GM21576 (cell line): ENCODE measurements at regions not wholly inside any gene's neighbourhood (a gene's known extent, or its start where the extent isn't known, plus 50 kb on each side); places are given as distances from the start of the nearest gene placed in this dataset.

Experiments
- ATAC-seq: cut with Tn5 transposase; IDR thresholded peaks from one replicate; pipeline ENCODE4 v1.9.1; 2021; ENCODE audit warnings: mild to moderate bottlenecking, moderate library complexity; ENCODE audit not compliant: unreplicated experiment

DNA sequence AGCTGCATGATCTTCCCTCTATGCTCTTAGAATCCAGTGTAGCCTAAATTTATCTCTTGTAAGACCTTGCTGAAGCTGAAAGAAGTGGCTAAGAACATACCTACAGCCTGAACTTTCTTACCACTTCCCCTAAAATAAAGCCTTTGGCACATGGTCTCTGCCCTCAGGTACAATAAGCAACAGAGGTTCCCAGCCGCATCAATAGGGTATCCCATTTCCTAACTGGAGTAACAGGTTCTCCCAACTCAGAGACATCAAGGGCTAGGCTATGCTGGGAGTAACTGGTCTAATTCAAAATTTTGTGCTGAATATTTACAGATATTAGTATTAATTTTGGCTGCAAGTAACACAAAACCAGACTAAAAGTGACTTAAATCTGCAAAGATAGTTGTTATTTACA lies 335.8 kb upstream of the TRPC7 start:
- ATAC-seq = no peak

DNA sequence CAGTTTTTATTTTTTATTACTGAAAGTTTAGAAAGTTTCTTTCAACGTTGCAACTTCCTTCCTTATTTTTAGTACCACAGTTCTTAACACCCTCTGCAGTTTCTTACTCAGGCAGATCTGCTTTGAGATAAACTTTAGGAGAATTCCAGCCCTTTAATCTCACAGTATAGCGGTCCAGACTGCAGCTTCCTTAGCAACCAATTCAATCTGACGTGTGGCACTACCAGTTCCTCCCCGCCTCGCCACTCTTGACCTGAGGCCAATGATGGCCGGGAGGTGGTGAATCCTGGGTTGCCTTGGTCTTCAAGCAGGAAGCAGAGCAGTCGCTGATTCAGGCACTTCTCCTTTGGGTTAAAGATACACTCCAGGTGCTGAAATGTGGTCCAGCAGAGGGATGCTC lies 334.3 kb upstream of the TRPC7 start:
- ATAC-seq = no peak

DNA sequence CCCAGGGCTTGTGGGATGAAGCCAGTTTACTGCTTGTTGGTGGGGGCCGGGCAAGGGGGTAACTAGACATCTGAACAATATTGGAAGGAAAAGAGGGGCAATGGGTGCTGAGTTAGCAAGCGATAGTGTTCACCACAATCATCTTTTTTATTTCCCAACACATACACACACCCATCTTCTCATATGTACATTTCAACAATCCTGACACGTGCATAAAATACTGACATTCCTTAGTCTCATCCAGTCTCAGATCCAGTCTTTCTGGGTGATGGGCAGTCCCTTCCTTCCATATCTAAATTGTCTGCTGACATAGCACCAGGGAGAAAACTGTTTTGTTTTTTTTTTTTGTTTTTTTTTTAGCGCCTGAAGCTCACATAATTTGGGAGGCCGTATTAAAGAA lies 333.6 kb upstream of the TRPC7 start:
- no peak for ATAC-seq

DNA sequence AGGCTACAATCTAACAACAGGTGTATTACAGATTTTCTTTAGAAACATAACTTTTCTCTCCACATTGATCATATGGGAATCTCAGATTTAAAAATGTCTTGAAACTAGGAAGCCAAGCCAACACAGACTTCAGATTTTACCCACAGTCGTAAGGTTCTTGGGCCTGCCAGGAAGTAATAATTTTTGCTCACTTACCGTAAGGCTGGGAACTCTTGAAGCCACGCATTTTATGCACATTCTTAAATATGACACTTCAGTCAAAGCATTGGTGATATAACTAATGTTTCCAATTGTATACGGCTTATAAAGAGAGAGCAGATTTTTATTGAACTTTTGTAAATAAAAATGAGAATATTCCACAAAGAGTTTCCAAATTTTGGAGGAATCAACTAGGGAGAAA lies 328.9 kb upstream of the TRPC7 start:
- no peak for ATAC-seq

DNA sequence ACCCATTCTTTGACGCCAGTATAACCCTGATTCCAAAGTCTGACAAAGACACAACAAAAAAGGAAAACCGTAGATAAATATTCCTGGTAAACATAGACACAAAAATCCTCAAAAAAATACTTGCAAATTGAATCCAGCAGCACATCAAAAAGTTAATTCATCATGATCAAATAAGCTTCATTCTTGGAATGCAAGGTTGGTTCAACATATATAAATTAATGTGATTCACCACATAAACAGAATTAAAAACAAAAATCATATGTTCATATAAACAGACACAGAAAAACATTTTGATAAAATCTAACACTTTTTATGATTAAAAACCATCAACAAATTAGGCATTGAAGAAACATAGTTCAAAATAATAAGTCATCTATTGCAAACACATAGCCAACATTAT lies 324.2 kb upstream of the TRPC7 start:
- no peak for ATAC-seq

DNA sequence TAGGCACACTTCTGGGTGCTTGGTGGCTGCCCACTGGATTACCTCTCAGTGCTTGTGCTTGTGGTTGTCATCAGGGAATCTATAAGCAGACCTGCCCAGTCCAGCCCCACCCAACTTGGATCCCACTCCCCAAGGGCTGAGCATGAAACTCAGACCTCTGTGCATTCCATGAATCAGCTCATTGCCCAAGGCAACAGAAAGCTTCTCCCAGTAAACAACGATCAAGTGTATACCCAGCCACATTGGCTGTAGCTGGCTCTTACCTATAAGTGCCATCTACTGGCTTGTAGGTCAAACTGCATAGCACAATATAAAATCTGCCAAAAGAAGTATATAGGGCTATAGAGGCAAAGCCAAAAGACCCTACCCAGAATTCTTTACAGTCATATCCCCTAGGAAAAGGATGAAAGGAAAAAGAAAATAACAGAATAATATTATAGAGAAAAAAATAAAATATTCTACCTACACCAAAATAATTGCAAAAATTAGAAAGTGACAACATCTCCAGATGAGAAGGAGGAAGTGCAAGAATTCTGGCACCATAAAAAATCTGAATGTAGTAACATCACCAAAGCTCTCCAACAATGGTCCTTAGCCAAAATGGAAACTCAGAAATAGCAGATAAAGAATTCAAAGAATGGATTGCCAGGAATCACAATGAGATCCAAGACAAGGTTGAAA lies 321.0 kb upstream of the TRPC7 start:
- no peak for ATAC-seq

DNA sequence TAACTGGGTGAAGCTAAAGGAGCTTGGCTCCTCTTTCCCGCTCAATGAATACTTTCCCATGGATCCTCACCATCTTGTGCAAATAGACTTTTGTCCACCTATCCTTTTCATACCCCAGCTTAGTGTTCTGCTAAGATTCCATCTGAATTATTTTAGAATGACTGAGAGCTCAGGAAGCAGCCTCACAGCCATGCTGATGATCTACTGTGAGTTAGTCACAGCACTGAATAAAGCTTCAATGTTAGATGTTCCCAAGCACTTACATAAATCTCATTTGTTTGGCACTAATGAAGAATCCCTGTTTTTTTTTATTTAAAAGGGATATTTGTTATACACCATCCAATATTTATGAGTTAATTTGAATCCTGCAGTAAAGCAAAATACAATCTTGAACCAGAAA lies 317.6 kb upstream of the TRPC7 start:
- ATAC-seq = no peak

DNA sequence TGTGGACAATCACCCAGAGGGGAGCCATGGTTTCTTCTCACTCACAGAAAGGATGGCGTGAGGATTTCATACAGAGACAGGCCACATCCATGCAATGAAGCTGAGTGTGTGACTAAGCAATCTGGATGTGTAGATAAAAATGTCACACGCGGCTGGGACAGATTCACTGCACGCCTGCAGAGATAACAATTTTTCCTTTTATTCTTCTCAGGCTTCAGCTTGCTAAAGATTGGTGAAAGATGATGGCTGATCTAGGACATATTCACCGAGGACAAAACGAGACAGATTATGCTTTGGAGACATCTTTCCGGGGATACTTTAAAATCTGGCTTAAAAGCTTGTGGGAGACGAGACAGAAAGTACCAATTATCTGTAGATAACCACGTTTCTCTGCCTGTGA lies 313.9 kb upstream of the TRPC7 start:
- no peak for ATAC-seq

DNA sequence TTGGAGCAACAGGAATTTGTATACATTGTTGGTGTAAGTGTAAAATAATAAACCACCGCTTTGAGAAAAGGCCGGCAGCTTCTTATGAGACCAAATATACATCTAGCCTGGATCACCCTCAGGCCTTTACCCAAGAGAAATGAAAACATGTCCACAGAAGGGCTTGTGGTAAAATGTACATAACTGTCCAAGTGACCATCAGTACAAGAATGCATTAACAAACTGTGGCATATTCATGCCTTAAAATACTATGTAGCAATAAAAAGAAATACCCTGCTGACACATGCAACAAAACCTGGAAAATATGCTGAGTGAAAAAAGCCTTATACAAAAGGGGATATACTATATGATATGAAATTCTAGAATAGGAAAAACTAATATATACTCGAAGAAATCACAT lies 311.9 kb upstream of the TRPC7 start:
- ATAC-seq = no peak

DNA sequence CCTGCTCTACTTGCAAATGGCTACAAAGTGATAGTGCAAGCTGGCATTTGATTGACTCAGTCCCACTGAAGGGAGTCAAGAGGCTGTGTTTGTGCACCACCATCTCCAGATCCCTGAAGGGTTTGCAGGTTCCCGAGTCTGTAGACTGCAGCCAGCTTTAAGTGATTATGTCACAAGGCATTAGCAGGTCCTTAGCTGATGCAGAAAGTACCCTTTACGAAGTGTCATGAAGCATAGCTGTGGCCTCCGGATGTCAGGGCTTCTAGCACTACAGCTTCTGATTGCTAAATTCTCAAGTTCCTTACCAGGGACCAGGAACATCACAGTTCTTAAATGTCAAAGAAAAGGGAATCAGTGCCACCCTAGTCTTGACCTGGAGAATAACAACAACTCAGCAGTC lies 311.3 kb upstream of the TRPC7 start:
- ATAC-seq = no peak

DNA sequence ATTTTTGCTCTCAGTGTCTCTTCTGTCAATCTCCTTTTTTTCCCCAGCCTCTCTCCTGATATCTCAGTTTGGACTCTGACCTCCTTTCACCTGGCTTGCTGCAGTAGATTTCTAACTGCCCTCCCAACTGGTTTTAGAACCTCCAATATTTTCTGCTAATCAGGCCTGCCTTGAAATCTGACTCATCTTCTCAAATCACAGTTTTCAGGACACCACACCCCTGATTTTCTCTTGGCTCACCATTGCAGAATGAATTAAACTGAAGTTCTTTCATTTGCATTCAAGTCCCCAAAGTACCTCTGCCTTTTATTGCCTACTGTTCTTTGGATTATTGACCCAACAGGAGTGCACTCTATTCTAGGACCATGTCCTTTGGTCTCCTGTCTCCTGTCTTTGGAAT lies 310.4 kb upstream of the TRPC7 start:
- ATAC-seq = no peak

DNA sequence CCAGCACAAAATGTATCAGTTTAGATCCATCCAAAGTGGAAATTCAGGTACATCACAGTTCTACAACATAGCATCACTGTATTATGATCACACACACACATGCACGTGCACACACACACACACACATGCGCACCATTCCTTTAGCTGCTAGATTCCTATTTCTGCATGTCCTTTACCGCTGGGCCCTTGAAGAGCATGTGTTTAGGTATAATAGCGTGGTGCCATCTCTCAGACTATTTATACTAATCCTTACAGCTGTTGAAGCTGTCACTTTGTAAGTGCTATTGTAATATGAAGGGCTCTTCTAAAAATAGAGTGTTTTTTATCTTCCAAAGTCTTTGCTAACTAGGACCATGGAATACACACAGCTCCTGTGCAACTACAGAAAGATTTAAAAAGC lies 308.8 kb upstream of the TRPC7 start:
- ATAC-seq = no peak

DNA sequence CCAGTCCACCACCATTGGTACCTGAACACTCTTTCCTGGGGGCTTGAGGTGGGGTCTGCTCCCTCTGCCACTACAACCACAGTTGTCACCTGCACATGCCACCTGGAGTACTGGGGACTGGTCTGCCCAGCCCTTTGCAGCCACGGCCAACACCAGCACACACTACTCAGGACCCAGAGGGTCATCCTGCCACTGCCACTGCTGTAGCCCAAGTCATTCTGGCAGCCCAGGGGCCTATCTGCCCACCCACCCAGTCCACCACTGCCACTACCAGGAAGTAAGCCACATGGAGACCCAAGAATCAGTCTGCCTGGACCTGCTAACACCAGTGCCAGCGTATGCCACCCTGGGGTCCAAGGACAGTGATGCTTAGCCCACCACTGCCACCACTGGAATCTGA lies 302.4 kb upstream of the TRPC7 start:
- no peak for ATAC-seq

DNA sequence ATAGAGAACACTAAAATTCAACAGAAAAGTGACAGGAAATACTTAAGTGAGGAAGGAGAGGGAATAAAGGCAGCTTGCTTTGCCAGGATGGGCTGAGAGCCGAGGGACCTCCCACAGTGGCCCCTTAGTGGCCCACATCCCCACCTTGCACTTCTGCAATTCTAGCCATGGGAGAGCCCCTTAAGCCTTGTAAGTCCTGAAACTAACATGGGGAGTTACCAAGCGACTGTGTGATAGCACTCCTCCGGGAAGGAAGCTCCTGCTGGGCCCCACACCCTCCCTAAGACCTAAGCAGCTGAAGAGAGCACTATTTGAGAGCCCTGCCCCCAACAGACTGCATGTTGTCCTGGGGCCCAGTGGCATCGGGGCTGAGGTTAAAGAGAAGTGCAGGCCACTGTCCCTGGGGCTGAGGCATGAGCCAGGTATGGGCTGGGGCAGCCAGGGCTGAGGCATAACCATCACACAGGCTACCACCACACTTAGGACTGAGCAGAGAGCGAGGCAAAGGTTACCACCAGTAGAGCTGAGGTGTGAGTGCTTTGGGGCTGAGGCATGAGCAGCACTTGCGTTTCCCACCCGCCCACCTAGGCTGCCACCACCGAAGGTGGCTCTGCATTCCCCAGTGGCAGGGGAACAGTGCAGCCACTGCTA lies 301.8 kb upstream of the TRPC7 start:
- ATAC-seq = no peak

DNA sequence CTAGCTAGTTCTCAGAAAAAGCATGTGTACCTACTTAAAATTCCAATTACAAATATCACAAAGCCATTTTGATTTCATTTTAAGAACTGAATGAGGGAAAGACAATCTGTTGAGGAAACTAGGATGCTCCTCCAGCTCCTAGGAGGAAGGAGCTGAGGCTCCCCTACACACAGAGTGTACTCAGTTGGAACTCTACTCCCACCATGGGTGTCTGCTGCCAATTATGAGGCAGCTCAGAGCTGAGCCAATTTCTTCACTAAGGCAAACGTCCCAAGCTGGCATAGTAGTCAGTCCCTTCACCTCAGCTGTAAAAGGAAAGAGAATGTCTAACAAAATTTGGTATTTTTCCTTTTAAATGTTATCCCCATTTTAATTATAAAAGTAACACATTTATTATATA lies 300.0 kb upstream of the TRPC7 start:
- ATAC-seq = no peak

DNA sequence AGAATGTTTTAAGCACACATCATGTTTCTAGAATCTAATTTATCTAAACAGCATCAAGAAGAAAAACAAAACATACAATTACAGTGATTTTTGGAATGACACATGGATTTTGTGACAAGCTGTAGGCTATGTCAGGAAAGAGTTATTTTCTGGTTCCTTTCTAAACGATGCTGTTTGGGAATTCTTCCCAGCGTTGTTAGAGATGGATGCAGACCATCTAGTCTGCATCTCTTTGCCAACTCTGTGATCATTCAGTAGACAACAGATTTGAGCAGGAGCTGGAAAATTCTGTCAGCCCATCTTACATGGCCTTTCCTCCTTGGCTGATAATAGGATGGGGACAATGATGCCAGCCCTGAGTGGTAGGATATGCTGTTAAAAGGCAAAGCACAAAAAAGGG lies 295.7 kb upstream of the TRPC7 start:
- ATAC-seq = no peak

DNA sequence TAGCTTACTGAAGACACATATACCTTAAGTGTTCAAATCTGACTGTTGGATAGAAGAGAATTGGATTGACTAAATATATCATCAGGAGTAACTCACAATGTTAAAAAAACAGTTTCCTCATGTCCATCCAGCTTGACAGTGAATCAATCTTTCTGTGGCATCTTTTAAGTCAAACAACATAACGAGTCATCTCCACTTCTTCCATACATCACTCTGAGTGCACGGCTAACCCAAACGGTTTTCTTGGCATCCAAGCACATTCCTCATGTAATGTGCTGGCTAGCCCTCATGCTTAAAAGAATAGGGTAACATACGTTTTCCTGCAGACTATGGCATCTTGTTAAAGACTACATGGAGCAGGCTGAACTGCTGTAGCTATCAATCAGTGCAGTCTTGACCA lies 291.5 kb upstream of the TRPC7 start:
- no peak for ATAC-seq

DNA sequence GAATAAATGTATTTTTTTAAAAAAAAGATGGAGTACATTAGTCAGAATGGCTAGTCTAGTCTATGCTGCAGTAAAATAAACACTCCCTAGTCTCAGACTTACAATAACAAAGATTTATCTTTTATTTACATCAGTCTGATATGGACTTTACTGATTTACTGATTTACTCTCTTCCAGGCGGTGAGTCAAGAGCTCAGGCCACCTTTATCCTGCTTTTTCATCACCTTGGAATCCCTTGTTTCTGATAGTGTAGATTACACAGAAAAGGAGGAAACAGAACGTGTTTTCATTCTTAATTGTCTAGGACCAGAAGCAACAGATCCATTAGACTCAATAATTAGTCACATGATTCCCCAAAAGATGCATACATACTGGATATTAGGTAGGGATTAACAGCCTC lies 290.1 kb upstream of the TRPC7 start:
- no peak for ATAC-seq

DNA sequence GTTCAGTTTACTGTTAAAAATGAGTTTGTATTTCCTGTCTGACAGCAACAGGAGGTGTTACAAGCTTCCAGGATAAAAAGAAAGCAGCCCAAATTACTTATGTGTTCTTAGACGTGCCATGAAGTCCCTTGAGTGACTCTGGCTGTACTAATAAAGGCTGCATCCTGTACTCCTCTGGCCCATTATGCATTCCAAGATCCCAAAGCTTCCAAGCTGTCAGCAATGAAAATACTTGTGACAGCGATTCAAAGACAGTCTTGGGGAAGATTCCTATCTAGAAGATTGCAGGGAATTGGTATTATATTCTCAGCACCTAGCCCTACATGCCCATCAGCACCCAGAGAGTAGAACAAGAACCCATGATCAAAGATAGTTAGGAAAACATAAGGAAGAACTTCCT lies 281.6 kb upstream of the TRPC7 start:
- ATAC-seq = no peak

DNA sequence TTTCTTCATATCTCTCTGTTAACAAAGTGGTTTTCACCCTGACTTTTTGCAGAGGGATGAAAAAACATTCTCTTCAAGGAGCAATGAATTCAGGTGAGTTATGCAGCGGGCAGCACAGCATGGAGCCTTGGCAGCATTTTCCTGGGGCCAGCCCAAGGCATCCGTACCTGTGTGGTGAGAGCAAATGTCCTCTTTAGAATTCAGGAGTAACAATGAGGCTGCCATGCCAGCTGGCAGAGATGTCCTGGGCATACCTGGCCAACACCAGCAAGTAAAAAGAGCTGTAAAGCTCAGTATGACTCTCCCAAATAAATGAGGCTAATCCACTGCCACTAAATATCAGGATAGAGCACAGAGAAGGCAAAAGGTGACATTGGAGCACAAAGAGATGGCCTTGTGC lies 277.6 kb upstream of the TRPC7 start:
- no peak for ATAC-seq

DNA sequence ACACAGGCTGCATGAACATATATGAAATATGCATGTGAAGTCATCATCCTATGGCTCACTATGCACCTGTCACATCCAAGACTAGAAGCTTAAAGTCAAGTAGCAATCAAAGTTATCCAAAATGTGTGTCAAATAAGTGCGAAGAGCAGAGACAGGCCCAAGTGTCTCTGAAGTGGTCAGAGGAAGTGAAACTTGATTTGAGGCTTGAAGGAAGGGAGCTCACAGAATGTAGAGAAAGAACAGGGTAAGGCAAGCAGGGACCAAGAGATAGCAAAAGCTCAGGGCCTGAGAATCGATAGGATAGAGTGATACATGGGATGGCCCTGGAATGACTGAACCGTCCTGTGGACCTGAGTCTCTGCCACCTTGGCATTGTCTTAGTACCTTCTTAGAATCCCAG lies 274.3 kb upstream of the TRPC7 start:
- no peak for ATAC-seq

DNA sequence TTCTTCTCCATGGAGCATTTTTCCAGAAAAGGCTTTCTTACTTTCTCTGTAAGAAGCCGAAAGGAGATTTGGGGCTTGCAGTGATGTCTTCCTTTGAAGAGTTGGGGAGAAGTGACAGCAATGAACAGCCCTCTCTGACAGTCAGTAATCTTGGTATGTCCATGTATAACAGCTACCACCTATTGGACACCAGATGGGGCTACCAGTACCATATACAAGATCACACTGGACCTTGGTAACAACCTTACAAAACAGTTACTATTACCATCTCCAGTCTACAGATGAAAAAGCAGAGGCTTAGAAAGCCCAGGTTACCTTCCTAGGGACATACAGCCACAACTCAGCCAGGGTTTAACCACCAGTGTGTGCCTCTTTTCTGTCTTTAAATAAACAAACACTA lies 272.7 kb upstream of the TRPC7 start:
- ATAC-seq = no peak

DNA sequence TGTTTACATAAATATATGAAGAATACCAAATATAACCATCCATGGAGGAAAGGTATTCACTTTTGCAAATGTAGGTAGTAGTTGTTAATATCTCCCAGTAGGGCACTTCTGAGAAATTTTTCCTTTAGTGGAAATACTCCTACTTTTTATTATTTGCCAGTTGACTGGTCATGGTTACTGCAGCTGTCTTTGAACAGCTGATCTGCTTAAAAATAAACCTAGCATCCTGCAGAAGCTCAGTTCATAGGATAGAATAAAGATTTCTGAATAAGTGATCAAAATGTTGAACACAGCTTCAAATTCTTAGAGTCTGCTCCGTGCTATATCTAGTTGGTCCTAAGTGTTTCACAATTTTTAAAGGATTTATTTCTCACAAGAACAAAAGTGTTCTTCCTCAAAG lies 270.7 kb upstream of the TRPC7 start:
- no peak for ATAC-seq
